ENCODE measurements at regions not wholly inside any gene's neighbourhood (a gene's known extent, or its start where the extent isn't known, plus 50 kb on each side); places are given as distances from the start of the nearest gene placed in this dataset.

GRCh38 chr2:136381245-136381644 lies 263.3 kb upstream of the CXCR4 start:
- no peaks in the 10 kb centered on the region for H3K9me3 ChIP-seq (replicated peaks in 1 of 2; ENCODE audit: control insufficient read depth in 1 of 2, insufficient read depth in 1 of 2, low read length in 2 of 2)
- no peak overlapping the region for H3K4me3 ChIP-seq (replicated peaks in 1 of 3; ENCODE audit: low read depth in 2 of 3, low read length in 3 of 3)
- H3K36me3 ChIP-seq (replicated peaks in 1 of 2; ENCODE audit: control insufficient read depth in 1 of 2, insufficient read depth in 2 of 2, low read length in 2 of 2), result no peaks in the 10 kb centered on the region
- WGBS (ENCODE audit: insufficient coverage), result 100% methylated on average over 1 of the region's 1 CpG
- Mint-ChIP-seq H3K27me3 (ENCODE audit: low read depth in 3 of 3) (peaks cover 0 to 2% (median 0%) of the 10 kb centered on the region in 3 donors), H3K9me3 (no peaks in the 10 kb centered on the region), H3K4me3 (no peak overlapping the region), H3K27ac (peak overlapping the region; percentile 80 to 94 (median 90)), H3K36me3 (no peaks in the 10 kb centered on the region), H3K4me1 (peaks cover 34% of the 10 kb centered on the region)
- H3K27ac ChIP-seq (ENCODE audit: low read depth in 1 of 2, low read length in 2 of 2), result peak overlapping the region; percentile 22 to 79
- H2AFZ ChIP-seq (ENCODE audit: insufficient read depth, low read depth, low read length, poor library complexity, severe bottlenecking), result no peak overlapping the region
- H3K9ac ChIP-seq (ENCODE audit: insufficient read depth, low read length, poor library complexity, severe bottlenecking), result peak overlapping the region; percentile 33
- TF ChIP-seq CTCF (IDR thresholded peaks at IDR 0.05), result no peak
- intact Hi-C loops (cut with micrococcal nuclease), result loop anchor here (5.0 to 10.0 kb wide), 3 partner anchors 144 to 384 kb away; partner anchors contain the start of gene CXCR4 (in 1 of the 2)
- no peaks in the 10 kb centered on the region for H3K79me2 ChIP-seq (ENCODE audit: insufficient read depth, low read length)
- peaks cover 21 to 22% of the 10 kb centered on the region in 2 donors for H3K4me1 ChIP-seq (ENCODE audit: control insufficient read depth in 1 of 2, insufficient read depth in 2 of 2, low read length in 2 of 2)
- DNase-seq, result no peak
- no peaks in the 10 kb centered on the region for H3K27me3 ChIP-seq (ENCODE audit: control insufficient read depth in 2 of 2, insufficient read depth in 2 of 2, low read length in 2 of 2)
- no peak overlapping the region for H3K4me2 ChIP-seq (replicated peaks; ENCODE audit: extremely low read depth, low read length, poor library complexity, severe bottlenecking)
- H4K20me1 ChIP-seq (ENCODE audit: insufficient read depth, low read length), result no peaks in the 10 kb centered on the region

GRCh38 chr2:136378712-136379595 lies 261.0 kb upstream of the CXCR4 start:
- peak overlapping the region; percentile 19 for H2AFZ ChIP-seq (ENCODE audit: insufficient read depth, low read depth, low read length, poor library complexity, severe bottlenecking)
- no peak overlapping the region for H3K4me3 Mint-ChIP-seq
- H3K4me2 ChIP-seq (replicated peaks; ENCODE audit: extremely low read depth, low read length, poor library complexity, severe bottlenecking), result peak overlapping the region; percentile 43
- no peaks in the 10 kb centered on the region for H3K79me2 ChIP-seq (ENCODE audit: insufficient read depth, low read length)
- peak; percentile 59 to 74 (median 67) for DNase-seq
- peak overlapping the region in 1 of 2 donors; percentile 36 for H3K27ac ChIP-seq (ENCODE audit: low read depth in 1 of 2, low read length in 2 of 2)
- H4K20me1 ChIP-seq (ENCODE audit: insufficient read depth, low read length), result no peaks in the 10 kb centered on the region
- WGBS (ENCODE audit: insufficient coverage), result 0% methylated on average over 2 of the region's 4 CpGs
- H3K4me1 Mint-ChIP-seq, result peaks cover 32% of the 10 kb centered on the region
- peaks cover 22 to 23% of the 10 kb centered on the region in 2 donors for H3K4me1 ChIP-seq (ENCODE audit: control insufficient read depth in 1 of 2, insufficient read depth in 2 of 2, low read length in 2 of 2)
- no peaks in the 10 kb centered on the region for H3K36me3 Mint-ChIP-seq
- TF ChIP-seq CTCF (IDR thresholded peaks at IDR 0.05), result peak; percentile 88
- no peaks in the 10 kb centered on the region for H3K9me3 ChIP-seq (replicated peaks in 1 of 2; ENCODE audit: control insufficient read depth in 1 of 2, insufficient read depth in 1 of 2, low read length in 2 of 2)
- intact Hi-C loops (cut with micrococcal nuclease), result loop anchor here in 1 of 2 donors (2.0 to 5.0 kb wide), 3 partner anchors 52 to 464 kb away; partner anchors contain the start of gene CXCR4
- H3K27me3 Mint-ChIP-seq (ENCODE audit: low read depth in 3 of 3), result peaks cover 0 to 1% (median 0%) of the 10 kb centered on the region in 3 donors
- H3K36me3 ChIP-seq (replicated peaks in 1 of 2; ENCODE audit: control insufficient read depth in 1 of 2, insufficient read depth in 2 of 2, low read length in 2 of 2), result no peaks in the 10 kb centered on the region
- peak overlapping the region in 5 of 7 donors; percentile 17 to 66 (median 27) for H3K27ac Mint-ChIP-seq
- H3K9ac ChIP-seq (ENCODE audit: insufficient read depth, low read length, poor library complexity, severe bottlenecking), result no peak overlapping the region
- H3K4me3 ChIP-seq (replicated peaks in 1 of 3; ENCODE audit: low read depth in 2 of 3, low read length in 3 of 3), result peak overlapping the region in 1 of 3 experiments; percentile 12
- H3K27me3 ChIP-seq (ENCODE audit: control insufficient read depth in 2 of 2, insufficient read depth in 2 of 2, low read length in 2 of 2), result no peaks in the 10 kb centered on the region
- H3K9me3 Mint-ChIP-seq, result no peaks in the 10 kb centered on the region
